K562 (cell line): ENCODE measurements at regions not wholly inside any gene's neighbourhood (a gene's known extent, or its start where the extent isn't known, plus 50 kb on each side); places are given as distances from the start of the nearest gene placed in this dataset.

Experiments used
- CTCF ChIP-seq, 3 experiments: IDR thresholded peaks in 2 of 3; conservative IDR thresholded peaks in 1 of 3; 2 replicates each; pipeline ENCODE4 v1.5.1; 2011 to 2012; ENCODE audit warnings: low read length in 3 of 3, mild to moderate bottlenecking in 3 of 3, control low read depth in 2 of 3, improper control_type of control experiment in 1 of 3, inconsistent platforms in 1 of 3, low read depth in 1 of 3, mixed read lengths in 1 of 3, moderate library complexity in 1 of 3; ENCODE audit not compliant: insufficient read depth in 2 of 3
- HCFC1 ChIP-seq: IDR thresholded peaks from 2 replicates; pipeline ENCODE4 v1.6.1; 2012; ENCODE audit warnings: low read depth, low read length, improper control_type of control experiment
- MAX ChIP-seq: sonication (generic); formaldehyde crosslinking; IDR thresholded peaks from 2 replicates; pipeline ENCODE4 v1.9.0; 2022; ENCODE audit warnings: mild to moderate bottlenecking, missing genetic modification reagents
- POLR2AphosphoS5 ChIP-seq: IDR thresholded peaks from 2 replicates; pipeline ENCODE4 v1.6.1; 2011; ENCODE audit warnings: mild to moderate bottlenecking, low read depth, low read length, moderate library complexity; ENCODE audit not compliant: control insufficient read depth, insufficient read depth
- RAD21 ChIP-seq, 2 experiments: fragments of 250-450 bp in 1 of 2; fragments of 450-650 bp in 1 of 2; sonication (Bioruptor Pico) in 1 of 2; formaldehyde crosslinking in 1 of 2; IDR thresholded peaks in 1 of 2; conservative IDR thresholded peaks in 1 of 2; 2 replicates each; pipeline versions ENCODE4 v1.4.0 to v1.8.0; 2020 to 2022; ENCODE audit warnings: mild to moderate bottlenecking in 2 of 2, moderate library complexity in 1 of 2
- RBFOX2 ChIP-seq: fragments of 200-400 bp; formaldehyde crosslinking; IDR thresholded peaks from 2 replicates; pipeline ENCODE4 v1.6.1; 2017; ENCODE audit warnings: low read depth, mild to moderate bottlenecking, low read length, moderate library complexity
- ZFX ChIP-seq: sonication (generic); formaldehyde crosslinking; IDR thresholded peaks from 2 replicates; pipeline ENCODE4 v1.8.0; 2022; ENCODE audit warnings: mild to moderate bottlenecking, missing genetic modification reagents, moderate library complexity
- ZNF12 ChIP-seq: sonication (generic); formaldehyde crosslinking; IDR thresholded peaks from 2 replicates; pipeline ENCODE4 v1.4.0; 2020; ENCODE audit warnings: mild to moderate bottlenecking, missing genetic modification reagents
- TF ChIP-seq, protein P1 (sequence below): sonication (generic); formaldehyde crosslinking; IDR thresholded peaks from 2 replicates; pipeline ENCODE4 v1.8.0; 2023; ENCODE audit warnings: mild to moderate bottlenecking, missing genetic modification reagents
- TF ChIP-seq, protein P2 (sequence below): fragments of 250-450 bp; sonication (Bioruptor Pico); IDR thresholded peaks from 2 replicates; pipeline ENCODE4 v1.4.0; 2020; ENCODE audit warnings: mild to moderate bottlenecking

GRCh38 chr9:738209-738915, 103.1 kb upstream of the DMRT1 start:
- TF ChIP-seq ZFX (CRISPR knock-in tag) (no peak), CTCF (IDR thresholded peaks at IDR 0.05 in 2 of 3, conservative IDR thresholded peaks at IDR 0.05 in 1 of 3; ENCODE audit: insufficient read depth in 2 of 3, low read depth in 1 of 3, low read length in 3 of 3) (no peak), MAX (CRISPR knock-in tag) (no peak), RBFOX2 (no peak), RAD21 (CRISPR knock-in tag; conservative IDR thresholded peaks at IDR 0.05 in 1 of 2, IDR thresholded peaks at IDR 0.05 in 1 of 2) (no peak), ZNF12 (CRISPR knock-in tag) (no peak), HCFC1 (no peak), POLR2AphosphoS5 (no peak)
- TF ChIP-seq, protein P1, sequence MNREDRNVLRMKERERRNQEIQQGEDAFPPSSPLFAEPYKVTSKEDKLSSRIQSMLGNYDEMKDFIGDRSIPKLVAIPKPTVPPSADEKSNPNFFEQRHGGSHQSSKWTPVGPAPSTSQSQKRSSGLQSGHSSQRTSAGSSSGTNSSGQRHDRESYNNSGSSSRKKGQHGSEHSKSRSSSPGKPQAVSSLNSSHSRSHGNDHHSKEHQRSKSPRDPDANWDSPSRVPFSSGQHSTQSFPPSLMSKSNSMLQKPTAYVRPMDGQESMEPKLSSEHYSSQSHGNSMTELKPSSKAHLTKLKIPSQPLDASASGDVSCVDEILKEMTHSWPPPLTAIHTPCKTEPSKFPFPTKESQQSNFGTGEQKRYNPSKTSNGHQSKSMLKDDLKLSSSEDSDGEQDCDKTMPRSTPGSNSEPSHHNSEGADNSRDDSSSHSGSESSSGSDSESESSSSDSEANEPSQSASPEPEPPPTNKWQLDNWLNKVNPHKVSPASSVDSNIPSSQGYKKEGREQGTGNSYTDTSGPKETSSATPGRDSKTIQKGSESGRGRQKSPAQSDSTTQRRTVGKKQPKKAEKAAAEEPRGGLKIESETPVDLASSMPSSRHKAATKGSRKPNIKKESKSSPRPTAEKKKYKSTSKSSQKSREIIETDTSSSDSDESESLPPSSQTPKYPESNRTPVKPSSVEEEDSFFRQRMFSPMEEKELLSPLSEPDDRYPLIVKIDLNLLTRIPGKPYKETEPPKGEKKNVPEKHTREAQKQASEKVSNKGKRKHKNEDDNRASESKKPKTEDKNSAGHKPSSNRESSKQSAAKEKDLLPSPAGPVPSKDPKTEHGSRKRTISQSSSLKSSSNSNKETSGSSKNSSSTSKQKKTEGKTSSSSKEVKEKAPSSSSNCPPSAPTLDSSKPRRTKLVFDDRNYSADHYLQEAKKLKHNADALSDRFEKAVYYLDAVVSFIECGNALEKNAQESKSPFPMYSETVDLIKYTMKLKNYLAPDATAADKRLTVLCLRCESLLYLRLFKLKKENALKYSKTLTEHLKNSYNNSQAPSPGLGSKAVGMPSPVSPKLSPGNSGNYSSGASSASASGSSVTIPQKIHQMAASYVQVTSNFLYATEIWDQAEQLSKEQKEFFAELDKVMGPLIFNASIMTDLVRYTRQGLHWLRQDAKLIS, result no peak
- TF ChIP-seq, protein P2, sequence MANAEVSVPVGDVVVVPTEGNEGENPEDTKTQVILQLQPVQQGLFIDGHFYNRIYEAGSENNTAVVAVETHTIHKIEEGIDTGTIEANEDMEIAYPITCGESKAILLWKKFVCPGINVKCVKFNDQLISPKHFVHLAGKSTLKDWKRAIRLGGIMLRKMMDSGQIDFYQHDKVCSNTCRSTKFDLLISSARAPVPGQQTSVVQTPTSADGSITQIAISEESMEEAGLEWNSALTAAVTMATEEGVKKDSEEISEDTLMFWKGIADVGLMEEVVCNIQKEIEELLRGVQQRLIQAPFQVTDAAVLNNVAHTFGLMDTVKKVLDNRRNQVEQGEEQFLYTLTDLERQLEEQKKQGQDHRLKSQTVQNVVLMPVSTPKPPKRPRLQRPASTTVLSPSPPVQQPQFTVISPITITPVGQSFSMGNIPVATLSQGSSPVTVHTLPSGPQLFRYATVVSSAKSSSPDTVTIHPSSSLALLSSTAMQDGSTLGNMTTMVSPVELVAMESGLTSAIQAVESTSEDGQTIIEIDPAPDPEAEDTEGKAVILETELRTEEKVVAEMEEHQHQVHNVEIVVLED, result no peak
